Large intestine (tissue), 3 donors: ENCODE measurements at regions not wholly inside any gene's neighbourhood (a gene's known extent, or its start where the extent isn't known, plus 50 kb on each side); places are given as distances from the start of the nearest gene placed in this dataset.
"Not testable (repeated sequence)": the region's sequence is repeated elsewhere in the genome, so short reads cannot be mapped to it uniquely, and the experiment has no call there.

Experiments used
- DNase-seq, 2 donors: peaks; one replicate each; pipeline versions ENCODE4 v3.0.0 to v3.0.0-alpha.2; 2013
- H3K27ac ChIP-seq: one replicate; pipeline ENCODE4 v1.5.1; 2013; ENCODE audit warnings: low read length
- H3K27me3 ChIP-seq: 2 replicates; pipeline ENCODE4 v1.6.1; 2013; ENCODE audit warnings: low read length; ENCODE audit not compliant: control insufficient read depth, insufficient read depth
- H3K36me3 ChIP-seq: 2 replicates; pipeline ENCODE4 v1.6.1; 2013; ENCODE audit warnings: low read length; ENCODE audit not compliant: control insufficient read depth, insufficient read depth
- H3K4me1 ChIP-seq: one replicate; pipeline ENCODE4 v1.6.1; 2013; ENCODE audit warnings: low read length; ENCODE audit not compliant: control insufficient read depth, insufficient read depth
- H3K4me3 ChIP-seq: one replicate; pipeline ENCODE4 v1.5.1; 2013; ENCODE audit warnings: low read length
- H3K9me3 ChIP-seq: one replicate; pipeline ENCODE4 v1.6.1; 2013; ENCODE audit warnings: mild to moderate bottlenecking, low read depth, low read length, moderate library complexity; ENCODE audit not compliant: control insufficient read depth
- WGBS: methylation state at CpG from one replicate; pipeline ENCODE4 v1.1.5; 2013; ENCODE audit warnings: low lambda C conversion rate; ENCODE audit not compliant: insufficient coverage; 5-methylcytosine and 5-hydroxymethylcytosine counted together

DNA sequence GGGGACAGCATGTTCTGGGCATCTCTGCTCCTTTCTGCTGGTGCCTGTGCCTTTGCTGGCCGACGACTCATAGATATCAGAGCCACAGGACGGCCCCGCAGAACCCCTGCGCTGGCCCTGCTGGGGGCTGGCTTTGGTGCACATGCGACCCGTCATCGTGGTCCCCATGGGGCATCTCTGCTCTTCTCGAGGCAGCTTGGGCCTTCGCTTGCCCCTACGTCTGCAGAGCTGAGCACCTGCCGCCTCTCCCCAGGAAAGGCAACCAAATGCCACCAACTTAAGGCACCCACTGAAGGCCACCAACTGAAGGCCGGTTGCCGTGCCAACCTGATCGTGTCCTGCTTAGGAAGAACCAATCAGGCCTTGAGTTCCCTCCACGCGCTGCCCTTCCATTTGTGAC lies 153.1 kb downstream of the FOXD4L6 start:
- not testable (repeated sequence) for H3K9me3 ChIP-seq, H3K27me3 ChIP-seq, H3K4me3 ChIP-seq, H3K36me3 ChIP-seq, DNase-seq, H3K27ac ChIP-seq, H3K4me1 ChIP-seq
- WGBS = 100% methylated on average over 1 of the region's 17 CpGs

DNA sequence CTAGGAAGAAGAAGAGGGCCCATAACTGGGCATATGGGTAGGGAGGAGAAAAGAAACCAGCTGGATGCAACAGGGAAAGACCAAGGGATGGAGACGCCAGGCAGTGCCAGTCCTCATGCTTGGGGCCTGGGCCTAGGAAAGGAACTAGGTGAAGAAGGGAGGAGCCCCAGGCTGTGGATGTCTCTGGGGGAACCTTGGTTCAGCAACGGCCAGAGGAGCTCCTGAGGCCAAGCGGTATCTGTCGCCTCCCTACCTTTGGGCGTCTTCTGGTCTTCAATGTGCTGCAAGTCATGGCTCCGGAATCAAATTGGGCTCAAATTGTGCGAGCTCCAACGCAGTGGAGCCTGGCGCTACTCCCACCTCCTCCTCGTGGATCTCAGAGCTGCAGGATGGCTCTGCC lies 153.6 kb downstream of the FOXD4L6 start:
- not testable (repeated sequence) for H3K9me3 ChIP-seq, H3K4me1 ChIP-seq, H3K27ac ChIP-seq, DNase-seq, H3K27me3 ChIP-seq, H3K4me3 ChIP-seq, H3K36me3 ChIP-seq
- no CpG with 5 or more reads among the region's 10 CpGs for WGBS

- not testable (repeated sequence) for H3K36me3 ChIP-seq, H3K4me3 ChIP-seq, H3K9me3 ChIP-seq, H3K27ac ChIP-seq, H3K4me1 ChIP-seq, H3K27me3 ChIP-seq, DNase-seq
- WGBS = 80% methylated on average over 1 of the region's 3 CpGs
Observed at GRCh38 chr9:40971773-40972172, 156.7 kb downstream of the FOXD4L6 start.

GRCh38 chr9:40970340-40970739 lies 158.1 kb downstream of the FOXD4L6 start:
- not testable (repeated sequence) for H3K4me3 ChIP-seq, H3K27me3 ChIP-seq, H3K27ac ChIP-seq, H3K4me1 ChIP-seq, H3K9me3 ChIP-seq, DNase-seq, H3K36me3 ChIP-seq
- 100% methylated on average over 1 of the region's 5 CpGs for WGBS

GRCh38 chr9:40962461-40962860 lies 166.0 kb downstream of the FOXD4L6 start:
- not testable (repeated sequence) for H3K27ac ChIP-seq, H3K36me3 ChIP-seq, H3K4me3 ChIP-seq, H3K4me1 ChIP-seq, H3K27me3 ChIP-seq, DNase-seq, H3K9me3 ChIP-seq
- WGBS = no CpG with 5 or more reads among the region's 6 CpGs

DNA sequence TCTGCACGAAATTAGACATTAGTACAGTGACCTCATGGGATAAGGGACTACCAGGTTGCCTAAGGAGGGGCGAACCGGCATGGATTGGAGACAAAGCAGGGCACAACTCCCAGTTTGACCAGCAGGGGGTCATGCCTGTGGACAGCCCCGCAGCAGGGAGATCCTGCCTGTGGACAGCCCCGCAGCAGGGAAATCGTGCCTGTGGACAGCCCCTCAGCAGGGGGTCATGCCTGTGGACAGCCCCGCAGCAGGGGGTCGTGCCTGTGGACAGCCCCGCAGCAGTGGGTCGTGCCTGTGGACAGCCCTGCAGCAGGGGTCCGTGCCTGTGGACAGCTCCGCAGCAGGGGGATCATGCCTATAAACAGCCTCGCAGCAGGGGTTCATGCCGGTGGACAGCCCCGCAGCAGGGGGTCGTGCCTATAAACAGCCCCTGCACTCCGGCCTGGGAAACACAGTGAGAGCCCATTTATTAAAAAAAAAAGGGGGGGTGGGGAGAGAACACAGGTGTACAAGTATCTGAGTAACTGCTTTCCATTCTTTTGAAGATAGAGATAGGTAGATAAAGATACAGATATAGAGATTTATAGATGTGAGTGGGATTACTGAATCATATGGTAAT lies 176.5 kb downstream of the FOXD4L6 start:
- H3K27ac ChIP-seq, H3K9me3 ChIP-seq, H3K36me3 ChIP-seq, H3K4me1 ChIP-seq, H3K27me3 ChIP-seq, H3K4me3 ChIP-seq, DNase-seq: not testable (repeated sequence)
- WGBS = 100% methylated on average over 1 of the region's 17 CpGs

DNA sequence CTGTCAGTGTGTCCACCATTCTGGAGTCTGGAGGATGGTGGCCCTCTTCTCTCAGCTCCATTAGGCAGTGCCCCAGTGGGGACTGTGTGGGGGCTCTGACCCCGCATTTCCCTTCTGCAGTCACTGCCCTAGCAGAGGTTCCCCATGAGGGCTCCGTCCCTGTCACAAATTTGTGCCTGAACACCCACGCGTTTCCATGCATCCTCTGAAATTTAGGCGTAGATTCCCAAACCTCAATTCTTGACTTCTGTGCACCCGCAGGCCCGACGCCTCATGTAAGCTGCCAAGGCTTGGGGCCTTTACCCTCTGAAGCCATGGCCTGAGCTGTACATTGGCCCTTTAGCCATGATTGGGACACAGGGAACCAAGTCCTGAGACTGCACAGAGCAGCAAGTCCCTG lies 182.3 kb downstream of the FOXD4L6 start:
- H3K9me3 ChIP-seq, H3K27ac ChIP-seq, H3K27me3 ChIP-seq, H3K4me1 ChIP-seq, DNase-seq, H3K4me3 ChIP-seq, H3K36me3 ChIP-seq: not testable (repeated sequence)
- no CpG with 5 or more reads among the region's 8 CpGs for WGBS

DNA sequence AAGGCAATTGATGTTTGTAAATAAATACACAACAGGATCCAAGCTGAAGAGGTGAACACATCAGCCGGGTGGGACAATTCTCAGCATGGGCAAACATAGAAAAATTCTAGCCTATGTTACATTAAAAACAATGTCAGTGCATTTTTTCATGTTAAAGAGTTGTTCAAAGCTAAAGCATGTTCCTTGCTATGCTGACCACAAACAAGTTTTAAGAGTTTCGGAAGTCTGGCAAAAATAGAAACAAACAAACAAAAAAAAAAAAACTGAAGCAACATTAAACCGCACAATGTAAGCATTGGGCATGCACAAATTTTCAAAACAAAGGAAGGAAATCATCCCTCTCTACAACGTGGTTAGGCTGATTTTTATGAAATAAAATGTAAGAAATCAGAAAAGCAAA lies 185.8 kb downstream of the FOXD4L6 start:
- 59% methylated on average over 3 of the region's 4 CpGs for WGBS
- not testable (repeated sequence) for H3K4me1 ChIP-seq, H3K36me3 ChIP-seq, H3K9me3 ChIP-seq, H3K27me3 ChIP-seq, H3K4me3 ChIP-seq, DNase-seq, H3K27ac ChIP-seq

DNA sequence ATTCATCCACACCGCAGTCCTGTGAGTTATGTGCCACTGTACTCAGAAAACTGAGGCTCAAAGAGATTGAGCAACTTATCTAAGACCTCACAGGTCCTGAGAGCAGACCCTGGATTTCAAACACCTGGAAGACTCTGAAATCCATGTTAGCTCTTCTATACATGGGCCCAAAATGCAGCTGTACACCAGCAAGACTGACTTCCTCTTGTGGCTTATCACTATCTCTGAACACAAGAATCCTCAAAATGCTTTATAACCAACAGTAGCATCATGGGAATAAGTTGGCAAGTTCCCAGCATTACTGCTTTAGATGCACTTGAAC lies 188.6 kb downstream of the FOXD4L6 start:
- H3K4me3 ChIP-seq, DNase-seq, H3K36me3 ChIP-seq, H3K27ac ChIP-seq, H3K9me3 ChIP-seq, H3K27me3 ChIP-seq, H3K4me1 ChIP-seq: not testable (repeated sequence)
- no CpG with 5 or more reads among the region's 1 CpG for WGBS

GRCh38 chr9:40939201-40939887 lies 189.1 kb downstream of the FOXD4L6 start:
- not testable (repeated sequence) for H3K27me3 ChIP-seq, H3K4me1 ChIP-seq, H3K36me3 ChIP-seq, H3K9me3 ChIP-seq, H3K27ac ChIP-seq, H3K4me3 ChIP-seq, DNase-seq
- WGBS = 85% methylated on average over 4 of the region's 15 CpGs

GRCh38 chr9:40935336-40935735 lies 193.1 kb downstream of the FOXD4L6 start:
- no peaks in the 10 kb centered on the region for H3K36me3 ChIP-seq
- H3K4me3 ChIP-seq = no peak overlapping the region
- H3K4me1 ChIP-seq = no peaks in the 10 kb centered on the region
- WGBS = 90% methylated on average over 4 of the region's 7 CpGs
- H3K9me3 ChIP-seq = peaks cover 14% of the 10 kb centered on the region
- no peaks in the 10 kb centered on the region for H3K27me3 ChIP-seq
- no peak overlapping the region for H3K27ac ChIP-seq
- no peak for DNase-seq
